Left ventricle myocardium inferior (tissue), 1 donor: ENCODE measurements at regions not wholly inside any gene's neighbourhood (a gene's known extent, or its start where the extent isn't known, plus 50 kb on each side); places are given as distances from the start of the nearest gene placed in this dataset.

Source experiments
- DNase-seq: peaks from one replicate; pipeline ENCODE4 v3.0.0-alpha.2; 2020
- H3K27ac ChIP-seq: fragments of 200-600 bp; replicated peaks from 2 replicates; pipeline ENCODE4 v1.8.0; 2021
- H3K27me3 ChIP-seq: fragments of 200-600 bp; 2 replicates; pipeline ENCODE4 v1.8.0; 2021; ENCODE audit warnings: low read depth
- H3K36me3 ChIP-seq: fragments of 200-600 bp; 2 replicates; pipeline ENCODE4 v1.8.0; 2021
- H3K4me1 ChIP-seq: fragments of 200-600 bp; 2 replicates; pipeline ENCODE4 v1.8.0; 2021
- H3K4me3 ChIP-seq: fragments of 200-600 bp; 2 replicates; pipeline ENCODE4 v1.8.0; 2021; ENCODE audit warnings: mild to moderate bottlenecking, moderate library complexity
- H3K9me3 ChIP-seq: fragments of 200-600 bp; replicated peaks from 2 replicates; pipeline ENCODE4 v1.8.0; 2021
- CTCF ChIP-seq: fragments of 200-600 bp; IDR thresholded peaks from 2 replicates; pipeline ENCODE4 v1.8.0; 2021; ENCODE audit warnings: antibody characterized with exemption, mild to moderate bottlenecking, borderline replicate concordance
- intact Hi-C: fragments of 100-400 bp; cut with micrococcal nuclease; formaldehyde crosslinking; loops from one replicate; pipeline ENCODE4 v1.11.0; 2022
- donor health status: DM: no; HTN: yes; CAD: no; lungs with severe emphysema.

- Histone ChIP-seq H3K4me3 (no peak overlapping the region), H3K9me3 (peaks cover 20% of the 10 kb centered on the region), H3K27me3 (no peaks in the 10 kb centered on the region), H3K27ac (no peak overlapping the region), H3K4me1 (no peaks in the 10 kb centered on the region), H3K36me3 (no peaks in the 10 kb centered on the region)
- intact Hi-C loops, result no loop called here
- no peak for DNase-seq
- no peak for TF ChIP-seq CTCF
These were observed 188.3 kb upstream of the SLC39A10 start for GRCh38 chr2:195468771-195469170.

- Histone ChIP-seq H3K27ac (no peak overlapping the region), H3K4me3 (no peak overlapping the region), H3K36me3 (no peaks in the 10 kb centered on the region), H3K9me3 (peaks cover 20% of the 10 kb centered on the region), H3K27me3 (peaks cover 6% of the 10 kb centered on the region), H3K4me1 (no peaks in the 10 kb centered on the region)
- intact Hi-C loops, result no loop called here
- TF ChIP-seq CTCF, result no peak
- DNase-seq, result no peak
These were observed 190.6 kb upstream of the SLC39A10 start for GRCh38 chr2:195466427-195466826.

- Histone ChIP-seq H3K4me3 (no peak overlapping the region), H3K27me3 (peaks cover 6% of the 10 kb centered on the region), H3K27ac (no peak overlapping the region), H3K4me1 (no peaks in the 10 kb centered on the region), H3K36me3 (no peaks in the 10 kb centered on the region), H3K9me3 (peaks cover 9% of the 10 kb centered on the region)
- no peak for TF ChIP-seq CTCF
- intact Hi-C loops, result no loop called here
- no peak for DNase-seq
These were observed 196.0 kb upstream of the SLC39A10 start for GRCh38 chr2:195461010-195461409.

- Histone ChIP-seq H3K4me1 (no peaks in the 10 kb centered on the region), H3K27me3 (peaks cover 6% of the 10 kb centered on the region), H3K4me3 (no peak overlapping the region), H3K36me3 (no peaks in the 10 kb centered on the region), H3K27ac (no peak overlapping the region), H3K9me3 (no peaks in the 10 kb centered on the region)
- intact Hi-C loops, result no loop called here
- DNase-seq, result no peak
- TF ChIP-seq CTCF, result no peak
These were observed 198.1 kb upstream of the SLC39A10 start for GRCh38 chr2:195458936-195459335.

- Histone ChIP-seq H3K4me1 (no peaks in the 10 kb centered on the region), H3K9me3 (no peaks in the 10 kb centered on the region), H3K4me3 (no peak overlapping the region), H3K27me3 (peaks cover 2% of the 10 kb centered on the region), H3K27ac (no peak overlapping the region), H3K36me3 (no peaks in the 10 kb centered on the region)
- TF ChIP-seq CTCF, result no peak
- DNase-seq, result no peak
- intact Hi-C loops, result no loop called here
These were observed 199.2 kb upstream of the SLC39A10 start for GRCh38 chr2:195457873-195458272.

- no peaks in the 10 kb centered on the region for H3K27me3 ChIP-seq
- H3K36me3 ChIP-seq, result no peaks in the 10 kb centered on the region
- no peak overlapping the region for H3K4me3 ChIP-seq
- intact Hi-C loops, result no loop called here
- H3K4me1 ChIP-seq, result no peaks in the 10 kb centered on the region
- no peak for DNase-seq
- H3K27ac ChIP-seq, result no peak overlapping the region
- no peaks in the 10 kb centered on the region for H3K9me3 ChIP-seq
- no peak for TF ChIP-seq CTCF
These were observed 200.3 kb upstream of the SLC39A10 start for GRCh38 chr2:195456771-195457170.
